ENCODE measurements at regions not wholly inside any gene's neighbourhood (a gene's known extent, or its start where the extent isn't known, plus 50 kb on each side); places are given as distances from the start of the nearest gene placed in this dataset.

- no peak overlapping the region for H2BK120ac ChIP-seq (ENCODE audit: low read depth, low read length)
- no peak overlapping the region for H3K56ac ChIP-seq (ENCODE audit: extremely low read depth, insufficient read depth, low read length)
- H4K5ac ChIP-seq (ENCODE audit: low read depth, low read length) = no peak overlapping the region
- no peak overlapping the region for H2BK5ac ChIP-seq (ENCODE audit: low read depth, low read length, poor library complexity, severe bottlenecking)
- no TSS peak for BruUV-seq (replicated peaks)
- H4K20me1 ChIP-seq (ENCODE audit: insufficient read depth, low read length) = no peaks in the 10 kb centered on the region
- DNase-seq (peak; percentile 11), ATAC-seq (ENCODE audit: low read depth) (peak; percentile 46)
- H3K79me1 ChIP-seq (ENCODE audit: low read depth in 1 of 2, low read length in 2 of 2) = no peaks in the 10 kb centered on the region
- in situ Hi-C loops (cut with MboI; ENCODE audit: low sequenced_read_pairs) (no loop called here), dilution Hi-C loops (cut with HindIII; ENCODE audit: low sequenced_read_pairs, unreplicated experiment) (no loop called here), intact Hi-C loops (cut with micrococcal nuclease) (no loop called here)
- POLR2A ChIA-PET (ENCODE audit: unreplicated experiment) = no interaction called here
- WGBS, 2 experiments (ENCODE audit: extremely low coverage in 2 of 2, insufficient read length in 1 of 2) = no CpG with 5 or more reads among the region's 2 CpGs
- no peaks in the 10 kb centered on the region for H3K27me3 ChIP-seq (ENCODE audit: control insufficient read depth, insufficient read depth, low read length)
- no peak overlapping the region for H3K27ac ChIP-seq (ENCODE audit: insufficient read depth, low read length)
- H3K9me1 ChIP-seq (ENCODE audit: insufficient read depth, low read length) = no peaks in the 10 kb centered on the region
- H3K4ac ChIP-seq (ENCODE audit: low read depth, low read length) = no peak overlapping the region
- H3K4me1 ChIP-seq (ENCODE audit: control insufficient read depth, insufficient read depth, low read length) = no peaks in the 10 kb centered on the region
- no peak overlapping the region for H4K91ac ChIP-seq (ENCODE audit: insufficient read depth, low read depth, low read length)
- CTCF ChIA-PET = no interaction called here
- H3K14ac ChIP-seq (replicated peaks; ENCODE audit: low read depth, low read length) = no peak overlapping the region
- no peak overlapping the region for H2BK20ac ChIP-seq (ENCODE audit: low read depth, low read length)
- no peak overlapping the region for H2BK15ac ChIP-seq (ENCODE audit: low read depth, low read length)
- H2AFZ ChIP-seq (replicated peaks; ENCODE audit: low read length, poor library complexity) = no peak overlapping the region
- H4K8ac ChIP-seq (ENCODE audit: low read depth in 2 of 2, low read length in 2 of 2) = no peak overlapping the region
- no peak overlapping the region for H3K23ac ChIP-seq (ENCODE audit: low read depth, low read length)
- H3K18ac ChIP-seq (ENCODE audit: low read depth, low read length) = no peak overlapping the region
- no peak overlapping the region for H2AK5ac ChIP-seq (ENCODE audit: low read depth, low read length)
- H3K9me3 ChIP-seq (ENCODE audit: control insufficient read depth, insufficient read depth, low read length) = no peaks in the 10 kb centered on the region
- no peak overlapping the region for H3K9ac ChIP-seq (ENCODE audit: low read depth, low read length)
- no peak for TF ChIP-seq SMC3 (IDR thresholded peaks at IDR 0.05; ENCODE audit: low read depth, low read length)
- TF ChIP-seq BHLHE40 (IDR thresholded peaks at IDR 0.05; ENCODE audit: low read depth, low read length) = no peak
- no peak for TF ChIP-seq ELK1 (IDR thresholded peaks at IDR 0.05; ENCODE audit: borderline replicate concordance, low read depth, low read length)
- TF ChIP-seq RCOR1 (IDR thresholded peaks at IDR 0.05; ENCODE audit: insufficient replicate concordance, low read length) = no peak
- TF ChIP-seq FOS (IDR thresholded peaks at IDR 0.05; ENCODE audit: low read depth, low read length) = no peak
- TF ChIP-seq CTCF (conservative IDR thresholded peaks at IDR 0.05; ENCODE audit: low read depth, low read length) = no peak
- no peak for TF ChIP-seq USF2 (IDR thresholded peaks at IDR 0.05; ENCODE audit: low read depth, low read length)
- TF ChIP-seq CHD1 (IDR thresholded peaks at IDR 0.05; ENCODE audit: low read depth, low read length) = no peak
- TF ChIP-seq MAFK (IDR thresholded peaks at IDR 0.05; ENCODE audit: low read depth, low read length) = no peak
- no peak for TF ChIP-seq POLR2A (IDR thresholded peaks at IDR 0.05; ENCODE audit: low read depth, low read length)
- no peak for TF ChIP-seq CEBPB (IDR thresholded peaks at IDR 0.05; ENCODE audit: low read depth, low read length)
- no peak for TF ChIP-seq MAZ (IDR thresholded peaks at IDR 0.05; ENCODE audit: borderline replicate concordance, low read depth, low read length)
- TF ChIP-seq RAD21 (IDR thresholded peaks at IDR 0.05; ENCODE audit: low read length) = no peak
- H3K4me2 ChIP-seq (ENCODE audit: low read depth, low read length) = no peak overlapping the region
- no peak overlapping the region for H2AK9ac ChIP-seq (replicated peaks; ENCODE audit: low read depth, low read length, poor library complexity)
- H3K36me3 ChIP-seq (ENCODE audit: control insufficient read depth, insufficient read depth, low read length) = no peaks in the 10 kb centered on the region
- no peak overlapping the region for H3K4me3 ChIP-seq (ENCODE audit: insufficient read depth, low read depth, low read length)
Observed at GRCh38 chr6:9745966-9746365, 668.9 kb downstream of the TFAP2A start.
